ENCODE measurements at regions not wholly inside any gene's neighbourhood (a gene's known extent, or its start where the extent isn't known, plus 50 kb on each side); places are given as distances from the start of the nearest gene placed in this dataset.
"Not testable (repeated sequence)": the region's sequence is repeated elsewhere in the genome, so short reads cannot be mapped to it uniquely, and the experiment has no call there.

GRCh38 chr3:78512786-78513185 is 1255.0 kb downstream of the ROBO1 start:
- DNase-seq (ENCODE audit: low read depth), result not testable (repeated sequence)

GRCh38 chr3:78516437-78516836 is 1251.4 kb downstream of the ROBO1 start:
- DNase-seq (ENCODE audit: low read depth), result no peak

GRCh38 chr3:78516937-78517336 is 1250.9 kb downstream of the ROBO1 start:
- no peak for DNase-seq (ENCODE audit: low read depth)

- no peak for DNase-seq (ENCODE audit: low read depth)
Measured at GRCh38 chr3:78517965-78518364, 1249.8 kb downstream of the ROBO1 start.

- DNase-seq (ENCODE audit: low read depth), result no peak
Measured at GRCh38 chr3:78519281-78519680, 1248.5 kb downstream of the ROBO1 start.

- DNase-seq (ENCODE audit: low read depth), result no peak
Measured at GRCh38 chr3:78529601-78530000, 1238.2 kb downstream of the ROBO1 start.

GRCh38 chr3:78540485-78540884 is 1227.3 kb downstream of the ROBO1 start:
- DNase-seq (ENCODE audit: low read depth), result no peak

GRCh38 chr3:78545827-78546226 is 1222.0 kb downstream of the ROBO1 start:
- no peak for DNase-seq (ENCODE audit: low read depth)
